WTC11 (cell line): ENCODE measurements at regions not wholly inside any gene's neighbourhood (a gene's known extent, or its start where the extent isn't known, plus 50 kb on each side); places are given as distances from the start of the nearest gene placed in this dataset.

Experiments used
- ATAC-seq: fragments of 200-7000 bp; cut with Tn5 transposase; 2 replicates; pipeline ENCODE4 v1.10.0; 2021; ENCODE audit warnings: mild to moderate bottlenecking, moderate library complexity
- CTCF ChIA-PET: fragments of 300-600 bp; sonication (Branson Sonifier 250); formaldehyde crosslinking; loops from one replicate; lab custom pipeline; 2021; ENCODE audit warnings: antibody characterized with exemption; lab: Charles Lee
- POLR2A ChIA-PET: fragments of 350-600 bp; sonication (Branson Sonifier 250); formaldehyde crosslinking; loops from one replicate; lab custom pipeline; 2021; ENCODE audit warnings: antibody characterized with exemption; lab: Charles Lee
- DNase-seq: peaks from one replicate; pipeline ENCODE4 v3.0.0; 2021; ENCODE audit warnings: low spot score
- H3K27ac Mint-ChIP-seq: 2 replicates; pipeline ENCODE4 v1.8.0; 2021; ENCODE audit warnings: mixed read lengths
- H3K27me3 Mint-ChIP-seq: 2 replicates; pipeline ENCODE4 v1.8.0; 2021; ENCODE audit warnings: low read depth, mild to moderate bottlenecking, moderate library complexity, mixed read lengths
- H3K36me3 Mint-ChIP-seq: 2 replicates; pipeline ENCODE4 v1.8.0; 2021; ENCODE audit warnings: mixed read lengths
- H3K4me1 Mint-ChIP-seq: 2 replicates; pipeline ENCODE4 v1.8.0; 2022; ENCODE audit warnings: mixed read lengths
- H3K4me3 Mint-ChIP-seq: 2 replicates; pipeline ENCODE4 v1.8.0; 2021; ENCODE audit warnings: mild to moderate bottlenecking, moderate library complexity, mixed read lengths
- H3K9me3 Mint-ChIP-seq: 2 replicates; pipeline ENCODE4 v1.8.0; 2021; ENCODE audit warnings: mixed read lengths
- AR ChIP-seq: fragments of 250-450 bp; sonication (Bioruptor Pico); IDR thresholded peaks from 2 replicates; pipeline ENCODE4 v1.9.0; 2021; ENCODE audit warnings: mild to moderate bottlenecking
- ATF2 ChIP-seq: sonication (generic); formaldehyde crosslinking; IDR thresholded peaks from 2 replicates; pipeline ENCODE4 v1.8.1; 2022; ENCODE audit warnings: low read depth, missing genetic modification reagents, borderline replicate concordance
- ATF6 ChIP-seq: sonication (generic); formaldehyde crosslinking; IDR thresholded peaks from 2 replicates; pipeline ENCODE4 v1.8.1; 2023; ENCODE audit warnings: mild to moderate bottlenecking, missing genetic modification reagents
- E2F5 ChIP-seq: sonication (generic); formaldehyde crosslinking; IDR thresholded peaks from 2 replicates; pipeline ENCODE4 v1.8.1; 2022; ENCODE audit warnings: mild to moderate bottlenecking, moderate library complexity, missing genetic modification reagents
- EMX1 ChIP-seq: fragments of 250-450 bp; sonication (Bioruptor Pico); IDR thresholded peaks from 2 replicates; pipeline ENCODE4 v1.8.0; 2021; ENCODE audit warnings: mild to moderate bottlenecking
- JAZF1 ChIP-seq: fragments of 250-450 bp; sonication (Bioruptor Pico); IDR thresholded peaks from 2 replicates; pipeline ENCODE4 v1.9.0; 2021; ENCODE audit warnings: moderate library complexity, mild to moderate bottlenecking, inconsistent platforms
- KAT7 ChIP-seq: sonication (generic); formaldehyde crosslinking; IDR thresholded peaks from 2 replicates; pipeline ENCODE4 v1.8.1; 2023; ENCODE audit warnings: missing genetic modification reagents, mild to moderate bottlenecking, borderline replicate concordance
- NR2C2 ChIP-seq: sonication (generic); formaldehyde crosslinking; IDR thresholded peaks from 2 replicates; pipeline ENCODE4 v1.8.0; 2022; ENCODE audit warnings: mild to moderate bottlenecking, missing genetic modification reagents
- RELA ChIP-seq: sonication (generic); formaldehyde crosslinking; IDR thresholded peaks from 2 replicates; pipeline ENCODE4 v1.8.1; 2022; ENCODE audit warnings: missing genetic modification reagents, mild to moderate bottlenecking, borderline replicate concordance
- SMAD3 ChIP-seq: sonication (generic); formaldehyde crosslinking; IDR thresholded peaks from 2 replicates; pipeline ENCODE4 v1.8.0; 2022; ENCODE audit warnings: missing genetic modification reagents, mild to moderate bottlenecking, borderline replicate concordance
- TEAD4 ChIP-seq: sonication (generic); formaldehyde crosslinking; IDR thresholded peaks from 2 replicates; pipeline ENCODE4 v1.8.0; 2022; ENCODE audit warnings: mild to moderate bottlenecking, missing genetic modification reagents
- ZNF232 ChIP-seq: sonication (generic); formaldehyde crosslinking; IDR thresholded peaks from 2 replicates; pipeline ENCODE4 v1.8.0; 2022; ENCODE audit warnings: mild to moderate bottlenecking, missing genetic modification reagents
- ZNF281 ChIP-seq: sonication (generic); formaldehyde crosslinking; IDR thresholded peaks from 2 replicates; pipeline ENCODE4 v1.8.0; 2023; ENCODE audit warnings: mild to moderate bottlenecking, missing genetic modification reagents

GRCh38 chr5:121325930-121326329 lies 525.8 kb upstream of the FTMT start:
- 0 out of 2 replicates have a peak, but pooled peaks cover under 1% of the 10 kb centered on the region for H3K36me3 Mint-ChIP-seq
- no peak overlapping the region for H3K27ac Mint-ChIP-seq
- no peak overlapping the region for H3K4me3 Mint-ChIP-seq
- ATAC-seq (no peak), DNase-seq (no peak)
- POLR2A ChIA-PET: no interaction called here
- CTCF ChIA-PET: no interaction called here
- peaks cover 2% of the 10 kb centered on the region for H3K9me3 Mint-ChIP-seq
- no peaks in the 10 kb centered on the region for H3K4me1 Mint-ChIP-seq
- H3K27me3 Mint-ChIP-seq: no peaks in the 10 kb centered on the region
- TF ChIP-seq ATF2 (CRISPR knock-in tag) (no peak), E2F5 (no peak), KAT7 (CRISPR knock-in tag) (no peak), EMX1 (no peak), ATF6 (no peak), SMAD3 (CRISPR knock-in tag) (no peak), JAZF1 (CRISPR knock-in tag) (no peak), ZNF232 (CRISPR knock-in tag) (no peak)

- Mint-ChIP-seq H3K4me3 (no peak overlapping the region), H3K36me3 (no peaks in the 10 kb centered on the region), H3K27ac (no peak overlapping the region), H3K4me1 (no peaks in the 10 kb centered on the region), H3K9me3 (no peaks in the 10 kb centered on the region), H3K27me3 (no peaks in the 10 kb centered on the region)
- ChIA-PET CTCF (no interaction called here), POLR2A (no interaction called here)
- no peak for ATAC-seq
- TF ChIP-seq NR2C2 (no peak), TEAD4 (CRISPR knock-in tag) (no peak), AR (CRISPR knock-in tag) (no peak), KAT7 (CRISPR knock-in tag) (no peak), ZNF281 (CRISPR knock-in tag) (no peak), RELA (CRISPR knock-in tag) (no peak)
- DNase-seq: no peak
Measured at GRCh38 chr5:121350181-121350930, 501.3 kb upstream of the FTMT start.
